ENCODE measurements at regions not wholly inside any gene's neighbourhood (a gene's known extent, or its start where the extent isn't known, plus 50 kb on each side); places are given as distances from the start of the nearest gene placed in this dataset.

- TF ChIP-seq CTCF (IDR thresholded peaks at IDR 0.05; ENCODE audit: borderline replicate concordance, extremely low read depth, low read length, poor library complexity, severe bottlenecking) (no peak), EZH2 (IDR thresholded peaks at IDR 0.05; ENCODE audit: borderline replicate concordance, low read depth, low read length, severe bottlenecking) (no peak)
Observed at GRCh38 chr6:23334360-23334759, 765.0 kb downstream of the HDGFL1 start.

Data from DND-41 (cell line).